ENCODE measurements at regions not wholly inside any gene's neighbourhood (a gene's known extent, or its start where the extent isn't known, plus 50 kb on each side); places are given as distances from the start of the nearest gene placed in this dataset.

- Mint-ChIP-seq H3K36me3 (no peaks in the 10 kb centered on the region), H3K4me3 (no peak overlapping the region), H3K4me1 (no peaks in the 10 kb centered on the region), H3K27me3 (ENCODE audit: low read depth) (no peaks in the 10 kb centered on the region), H3K27ac (no peak overlapping the region), H3K9me3 (peaks cover 8% of the 10 kb centered on the region)
- POLR2A ChIA-PET = no interaction called here
- no peak for ATAC-seq
- no peak for DNase-seq (ENCODE audit: low spot score)
- TF ChIP-seq, protein P1, sequence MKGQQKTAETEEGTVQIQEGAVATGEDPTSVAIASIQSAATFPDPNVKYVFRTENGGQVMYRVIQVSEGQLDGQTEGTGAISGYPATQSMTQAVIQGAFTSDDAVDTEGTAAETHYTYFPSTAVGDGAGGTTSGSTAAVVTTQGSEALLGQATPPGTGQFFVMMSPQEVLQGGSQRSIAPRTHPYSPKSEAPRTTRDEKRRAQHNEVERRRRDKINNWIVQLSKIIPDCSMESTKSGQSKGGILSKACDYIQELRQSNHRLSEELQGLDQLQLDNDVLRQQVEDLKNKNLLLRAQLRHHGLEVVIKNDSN (CRISPR knock-in tag; IDR thresholded peaks at IDR 0.05) = no peak
- TF ChIP-seq, protein P2, sequence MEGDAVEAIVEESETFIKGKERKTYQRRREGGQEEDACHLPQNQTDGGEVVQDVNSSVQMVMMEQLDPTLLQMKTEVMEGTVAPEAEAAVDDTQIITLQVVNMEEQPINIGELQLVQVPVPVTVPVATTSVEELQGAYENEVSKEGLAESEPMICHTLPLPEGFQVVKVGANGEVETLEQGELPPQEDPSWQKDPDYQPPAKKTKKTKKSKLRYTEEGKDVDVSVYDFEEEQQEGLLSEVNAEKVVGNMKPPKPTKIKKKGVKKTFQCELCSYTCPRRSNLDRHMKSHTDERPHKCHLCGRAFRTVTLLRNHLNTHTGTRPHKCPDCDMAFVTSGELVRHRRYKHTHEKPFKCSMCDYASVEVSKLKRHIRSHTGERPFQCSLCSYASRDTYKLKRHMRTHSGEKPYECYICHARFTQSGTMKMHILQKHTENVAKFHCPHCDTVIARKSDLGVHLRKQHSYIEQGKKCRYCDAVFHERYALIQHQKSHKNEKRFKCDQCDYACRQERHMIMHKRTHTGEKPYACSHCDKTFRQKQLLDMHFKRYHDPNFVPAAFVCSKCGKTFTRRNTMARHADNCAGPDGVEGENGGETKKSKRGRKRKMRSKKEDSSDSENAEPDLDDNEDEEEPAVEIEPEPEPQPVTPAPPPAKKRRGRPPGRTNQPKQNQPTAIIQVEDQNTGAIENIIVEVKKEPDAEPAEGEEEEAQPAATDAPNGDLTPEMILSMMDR (IDR thresholded peaks at IDR 0.05) = no peak
- no peak for TF ChIP-seq SP1 (CRISPR knock-in tag; conservative IDR thresholded peaks at IDR 0.05)
- CTCF ChIA-PET = no interaction called here
Measured at GRCh38 chr21:21816778-21817177, 818.6 kb downstream of the NCAM2 start.

DNA sequence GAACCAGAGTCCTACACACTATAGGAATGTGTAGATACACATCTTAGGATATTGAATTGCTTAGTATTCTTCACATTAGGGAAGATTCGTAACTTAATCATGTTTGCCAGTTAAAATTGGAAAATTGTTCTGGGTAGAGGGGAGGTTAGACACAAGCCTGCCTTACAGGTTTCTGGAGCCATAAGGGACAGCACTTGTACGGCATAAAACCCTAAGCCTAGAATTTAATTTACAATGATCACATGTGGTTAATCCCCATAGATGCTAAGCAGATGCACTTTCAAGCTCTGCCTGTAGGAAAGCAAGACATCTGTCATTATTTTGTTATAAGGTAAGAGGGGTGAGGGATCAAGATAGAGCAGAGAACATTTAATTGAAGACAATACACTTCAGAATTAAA, 820.7 kb downstream of the NCAM2 start:
- H3K27me3 Mint-ChIP-seq (ENCODE audit: low read depth) = no peaks in the 10 kb centered on the region
- H3K27ac Mint-ChIP-seq = no peak overlapping the region
- ATAC-seq (no peak), DNase-seq (ENCODE audit: low spot score) (no peak)
- H3K4me3 Mint-ChIP-seq = no peak overlapping the region
- H3K9me3 Mint-ChIP-seq = peaks cover 18% of the 10 kb centered on the region
- ChIA-PET CTCF (no interaction called here), POLR2A (no interaction called here)
- no peaks in the 10 kb centered on the region for H3K36me3 Mint-ChIP-seq
- no peaks in the 10 kb centered on the region for H3K4me1 Mint-ChIP-seq
- TF ChIP-seq SOX15 (CRISPR knock-in tag; IDR thresholded peaks at IDR 0.05) (no peak), E2F1 (CRISPR knock-in tag; IDR thresholded peaks at IDR 0.05) (no peak), CREB1 (CRISPR knock-in tag; IDR thresholded peaks at IDR 0.05) (no peak), ZNF263 (CRISPR knock-in tag; IDR thresholded peaks at IDR 0.05; ENCODE audit: low read depth) (no peak), GABPB1 (CRISPR knock-in tag; IDR thresholded peaks at IDR 0.05) (no peak), RORB (CRISPR knock-in tag; IDR thresholded peaks at IDR 0.05) (no peak), PRDM15 (CRISPR knock-in tag; IDR thresholded peaks at IDR 0.05) (no peak), FOXJ3 (CRISPR knock-in tag; IDR thresholded peaks at IDR 0.05; ENCODE audit: borderline replicate concordance) (no peak), ZNF121 (CRISPR knock-in tag; IDR thresholded peaks at IDR 0.05) (no peak)
- TF ChIP-seq, protein P3, sequence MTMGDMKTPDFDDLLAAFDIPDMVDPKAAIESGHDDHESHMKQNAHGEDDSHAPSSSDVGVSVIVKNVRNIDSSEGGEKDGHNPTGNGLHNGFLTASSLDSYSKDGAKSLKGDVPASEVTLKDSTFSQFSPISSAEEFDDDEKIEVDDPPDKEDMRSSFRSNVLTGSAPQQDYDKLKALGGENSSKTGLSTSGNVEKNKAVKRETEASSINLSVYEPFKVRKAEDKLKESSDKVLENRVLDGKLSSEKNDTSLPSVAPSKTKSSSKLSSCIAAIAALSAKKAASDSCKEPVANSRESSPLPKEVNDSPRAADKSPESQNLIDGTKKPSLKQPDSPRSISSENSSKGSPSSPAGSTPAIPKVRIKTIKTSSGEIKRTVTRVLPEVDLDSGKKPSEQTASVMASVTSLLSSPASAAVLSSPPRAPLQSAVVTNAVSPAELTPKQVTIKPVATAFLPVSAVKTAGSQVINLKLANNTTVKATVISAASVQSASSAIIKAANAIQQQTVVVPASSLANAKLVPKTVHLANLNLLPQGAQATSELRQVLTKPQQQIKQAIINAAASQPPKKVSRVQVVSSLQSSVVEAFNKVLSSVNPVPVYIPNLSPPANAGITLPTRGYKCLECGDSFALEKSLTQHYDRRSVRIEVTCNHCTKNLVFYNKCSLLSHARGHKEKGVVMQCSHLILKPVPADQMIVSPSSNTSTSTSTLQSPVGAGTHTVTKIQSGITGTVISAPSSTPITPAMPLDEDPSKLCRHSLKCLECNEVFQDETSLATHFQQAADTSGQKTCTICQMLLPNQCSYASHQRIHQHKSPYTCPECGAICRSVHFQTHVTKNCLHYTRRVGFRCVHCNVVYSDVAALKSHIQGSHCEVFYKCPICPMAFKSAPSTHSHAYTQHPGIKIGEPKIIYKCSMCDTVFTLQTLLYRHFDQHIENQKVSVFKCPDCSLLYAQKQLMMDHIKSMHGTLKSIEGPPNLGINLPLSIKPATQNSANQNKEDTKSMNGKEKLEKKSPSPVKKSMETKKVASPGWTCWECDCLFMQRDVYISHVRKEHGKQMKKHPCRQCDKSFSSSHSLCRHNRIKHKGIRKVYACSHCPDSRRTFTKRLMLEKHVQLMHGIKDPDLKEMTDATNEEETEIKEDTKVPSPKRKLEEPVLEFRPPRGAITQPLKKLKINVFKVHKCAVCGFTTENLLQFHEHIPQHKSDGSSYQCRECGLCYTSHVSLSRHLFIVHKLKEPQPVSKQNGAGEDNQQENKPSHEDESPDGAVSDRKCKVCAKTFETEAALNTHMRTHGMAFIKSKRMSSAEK (CRISPR knock-in tag; IDR thresholded peaks at IDR 0.05; ENCODE audit: borderline replicate concordance) = no peak
- TF ChIP-seq, protein P4, sequence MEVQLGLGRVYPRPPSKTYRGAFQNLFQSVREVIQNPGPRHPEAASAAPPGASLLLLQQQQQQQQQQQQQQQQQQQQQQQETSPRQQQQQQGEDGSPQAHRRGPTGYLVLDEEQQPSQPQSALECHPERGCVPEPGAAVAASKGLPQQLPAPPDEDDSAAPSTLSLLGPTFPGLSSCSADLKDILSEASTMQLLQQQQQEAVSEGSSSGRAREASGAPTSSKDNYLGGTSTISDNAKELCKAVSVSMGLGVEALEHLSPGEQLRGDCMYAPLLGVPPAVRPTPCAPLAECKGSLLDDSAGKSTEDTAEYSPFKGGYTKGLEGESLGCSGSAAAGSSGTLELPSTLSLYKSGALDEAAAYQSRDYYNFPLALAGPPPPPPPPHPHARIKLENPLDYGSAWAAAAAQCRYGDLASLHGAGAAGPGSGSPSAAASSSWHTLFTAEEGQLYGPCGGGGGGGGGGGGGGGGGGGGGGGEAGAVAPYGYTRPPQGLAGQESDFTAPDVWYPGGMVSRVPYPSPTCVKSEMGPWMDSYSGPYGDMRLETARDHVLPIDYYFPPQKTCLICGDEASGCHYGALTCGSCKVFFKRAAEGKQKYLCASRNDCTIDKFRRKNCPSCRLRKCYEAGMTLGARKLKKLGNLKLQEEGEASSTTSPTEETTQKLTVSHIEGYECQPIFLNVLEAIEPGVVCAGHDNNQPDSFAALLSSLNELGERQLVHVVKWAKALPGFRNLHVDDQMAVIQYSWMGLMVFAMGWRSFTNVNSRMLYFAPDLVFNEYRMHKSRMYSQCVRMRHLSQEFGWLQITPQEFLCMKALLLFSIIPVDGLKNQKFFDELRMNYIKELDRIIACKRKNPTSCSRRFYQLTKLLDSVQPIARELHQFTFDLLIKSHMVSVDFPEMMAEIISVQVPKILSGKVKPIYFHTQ (CRISPR knock-in tag; IDR thresholded peaks at IDR 0.05) = no peak
- TF ChIP-seq, protein P5, sequence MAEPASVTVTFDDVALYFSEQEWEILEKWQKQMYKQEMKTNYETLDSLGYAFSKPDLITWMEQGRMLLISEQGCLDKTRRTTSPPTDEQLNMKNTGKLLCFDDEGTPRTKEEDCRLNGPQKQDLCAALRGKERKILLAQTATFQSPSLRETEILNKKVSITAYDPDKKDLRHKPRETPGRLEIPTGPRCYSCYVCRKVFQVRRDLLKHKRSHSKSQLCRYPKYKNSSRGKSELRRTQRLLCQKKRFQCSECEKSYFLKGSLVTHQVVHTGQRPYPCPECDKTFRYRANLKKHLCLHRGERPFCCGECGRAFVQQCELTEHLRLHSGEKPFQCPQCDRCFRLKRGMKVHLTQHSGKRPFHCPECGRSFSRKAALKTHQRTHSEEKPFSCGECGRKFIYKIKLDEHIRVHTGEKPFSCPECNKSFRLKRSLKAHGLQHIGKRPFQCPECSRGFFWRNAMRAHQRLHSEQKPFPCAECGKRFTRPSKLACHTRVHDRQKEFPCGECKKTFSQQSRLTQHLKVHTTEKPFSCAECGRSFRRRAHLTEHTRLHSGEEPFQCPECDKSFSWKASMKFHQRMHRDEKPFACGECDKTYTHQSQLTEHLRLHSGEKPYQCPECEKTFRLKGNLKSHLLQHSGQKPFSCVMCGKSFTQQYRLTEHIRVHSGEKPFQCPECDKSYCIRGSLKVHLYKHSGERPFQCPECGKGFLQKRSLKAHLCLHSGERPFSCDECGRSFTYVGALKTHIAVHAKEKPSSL (CRISPR knock-in tag; conservative IDR thresholded peaks at IDR 0.05) = no peak
- TF ChIP-seq, protein P6, sequence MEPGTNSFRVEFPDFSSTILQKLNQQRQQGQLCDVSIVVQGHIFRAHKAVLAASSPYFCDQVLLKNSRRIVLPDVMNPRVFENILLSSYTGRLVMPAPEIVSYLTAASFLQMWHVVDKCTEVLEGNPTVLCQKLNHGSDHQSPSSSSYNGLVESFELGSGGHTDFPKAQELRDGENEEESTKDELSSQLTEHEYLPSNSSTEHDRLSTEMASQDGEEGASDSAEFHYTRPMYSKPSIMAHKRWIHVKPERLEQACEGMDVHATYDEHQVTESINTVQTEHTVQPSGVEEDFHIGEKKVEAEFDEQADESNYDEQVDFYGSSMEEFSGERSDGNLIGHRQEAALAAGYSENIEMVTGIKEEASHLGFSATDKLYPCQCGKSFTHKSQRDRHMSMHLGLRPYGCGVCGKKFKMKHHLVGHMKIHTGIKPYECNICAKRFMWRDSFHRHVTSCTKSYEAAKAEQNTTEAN (CRISPR knock-in tag; IDR thresholded peaks at IDR 0.05) = no peak

Data from WTC11 (cell line).